ENCODE measurements at regions not wholly inside any gene's neighbourhood (a gene's known extent, or its start where the extent isn't known, plus 50 kb on each side); places are given as distances from the start of the nearest gene placed in this dataset.

- no peaks in the 10 kb centered on the region for H3K9me3 Mint-ChIP-seq (ENCODE audit: low read depth)
- no peaks in the 10 kb centered on the region for H3K4me1 Mint-ChIP-seq (ENCODE audit: low read depth)
- TF ChIP-seq CTCF (IDR thresholded peaks at IDR 0.05; ENCODE audit: unreplicated experiment) = no peak
- no peak overlapping the region for H3K27ac Mint-ChIP-seq
- H3K4me3 Mint-ChIP-seq (ENCODE audit: low read depth) = no peak overlapping the region
- H3K36me3 Mint-ChIP-seq (ENCODE audit: insufficient read depth) = no peaks in the 10 kb centered on the region
- DNase-seq (ENCODE audit: low spot score, unreplicated experiment) = no peak
- H3K27me3 Mint-ChIP-seq = peaks cover 3% of the 10 kb centered on the region
Measured at GRCh38 chr4:108567831-108568230, 52.5 kb upstream of the RPL34 start.

- no peak for DNase-seq (ENCODE audit: low spot score, unreplicated experiment)
- Mint-ChIP-seq H3K4me3 (ENCODE audit: low read depth) (no peak overlapping the region), H3K36me3 (ENCODE audit: insufficient read depth) (no peaks in the 10 kb centered on the region), H3K27me3 (no peaks in the 10 kb centered on the region), H3K4me1 (ENCODE audit: low read depth) (no peaks in the 10 kb centered on the region), H3K9me3 (ENCODE audit: low read depth) (no peaks in the 10 kb centered on the region), H3K27ac (no peak overlapping the region)
- TF ChIP-seq CTCF (IDR thresholded peaks at IDR 0.05; ENCODE audit: unreplicated experiment) = no peak
Measured at GRCh38 chr4:108561116-108561515, 59.3 kb upstream of the RPL34 start.

- no peaks in the 10 kb centered on the region for H3K4me1 Mint-ChIP-seq (ENCODE audit: low read depth)
- no peak overlapping the region for H3K4me3 Mint-ChIP-seq (ENCODE audit: low read depth)
- DNase-seq (ENCODE audit: low spot score, unreplicated experiment) = no peak
- no peak overlapping the region for H3K27ac Mint-ChIP-seq
- TF ChIP-seq CTCF (IDR thresholded peaks at IDR 0.05; ENCODE audit: unreplicated experiment) = no peak
- no peaks in the 10 kb centered on the region for H3K9me3 Mint-ChIP-seq (ENCODE audit: low read depth)
- H3K27me3 Mint-ChIP-seq = peaks cover 2% of the 10 kb centered on the region
- no peaks in the 10 kb centered on the region for H3K36me3 Mint-ChIP-seq (ENCODE audit: insufficient read depth)
Measured at GRCh38 chr4:108560616-108561015, 59.8 kb upstream of the RPL34 start.

- Mint-ChIP-seq H3K36me3 (ENCODE audit: insufficient read depth) (no peaks in the 10 kb centered on the region), H3K9me3 (ENCODE audit: low read depth) (no peaks in the 10 kb centered on the region), H3K4me1 (ENCODE audit: low read depth) (no peaks in the 10 kb centered on the region)
Measured at GRCh38 chr4:108559911-108560310, 60.5 kb upstream of the RPL34 start.

GRCh38 chr4:108559068-108559793 is 61.1 kb upstream of the RPL34 start:
- no peak for DNase-seq (ENCODE audit: low spot score, unreplicated experiment)
- Mint-ChIP-seq H3K4me3 (ENCODE audit: low read depth) (no peak overlapping the region), H3K36me3 (ENCODE audit: insufficient read depth) (no peaks in the 10 kb centered on the region), H3K4me1 (ENCODE audit: low read depth) (peaks cover 4% of the 10 kb centered on the region), H3K27ac (no peak overlapping the region), H3K27me3 (peaks cover 9% of the 10 kb centered on the region), H3K9me3 (ENCODE audit: low read depth) (no peaks in the 10 kb centered on the region)
- TF ChIP-seq CTCF (IDR thresholded peaks at IDR 0.05; ENCODE audit: unreplicated experiment) = no peak

More at GRCh38 chr4:108559911-108560310, 60.5 kb upstream of the RPL34 start:
- Mint-ChIP-seq H3K27me3 (peaks cover 9% of the 10 kb centered on the region), H3K27ac (no peak overlapping the region), H3K4me3 (ENCODE audit: low read depth) (no peak overlapping the region)
- TF ChIP-seq CTCF (IDR thresholded peaks at IDR 0.05; ENCODE audit: unreplicated experiment) = no peak
- DNase-seq (ENCODE audit: low spot score, unreplicated experiment) = no peak

Data from progenitor cell of endocrine pancreas (in vitro differentiated cells).